GM19397 (cell line): ENCODE measurements at regions not wholly inside any gene's neighbourhood (a gene's known extent, or its start where the extent isn't known, plus 50 kb on each side); places are given as distances from the start of the nearest gene placed in this dataset.

Experiments
- ATAC-seq: cut with Tn5 transposase; IDR thresholded peaks from one replicate; pipeline ENCODE4 v1.9.1; 2021; ENCODE audit warnings: mild to moderate bottlenecking, moderate library complexity; ENCODE audit not compliant: unreplicated experiment

- ATAC-seq = no peak
Measured at GRCh38 chr4:166602068-166602467, 632.2 kb downstream of the SPOCK3 start.

- no peak for ATAC-seq
Measured at GRCh38 chr4:166622425-166622977, 611.8 kb downstream of the SPOCK3 start.

- ATAC-seq = no peak
Measured at GRCh38 chr4:166625018-166625637, 609.2 kb downstream of the SPOCK3 start.

- no peak for ATAC-seq
Measured at GRCh38 chr4:166628454-166628853, 605.8 kb downstream of the SPOCK3 start.

DNA sequence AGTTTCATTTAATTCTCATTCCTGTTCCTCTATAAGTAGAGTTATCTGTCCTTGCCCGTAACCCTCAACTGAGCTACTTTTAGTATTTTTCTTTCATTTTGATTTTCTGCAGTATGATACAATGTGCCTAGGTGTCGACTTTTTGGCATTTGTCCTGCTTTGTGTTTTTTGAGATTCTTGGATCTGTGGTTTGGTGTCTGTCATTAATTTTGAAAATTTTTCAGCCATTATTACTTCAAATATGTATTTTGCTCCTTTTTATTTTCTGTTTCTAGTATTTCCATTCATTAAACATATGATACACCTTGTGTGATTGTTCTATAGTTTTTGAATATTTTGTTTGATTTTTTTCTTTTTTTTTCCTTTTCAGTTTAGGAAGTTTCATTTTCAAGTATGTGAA lies 598.9 kb downstream of the SPOCK3 start:
- no peak for ATAC-seq

GRCh38 chr4:166637816-166638215 lies 596.5 kb downstream of the SPOCK3 start:
- no peak for ATAC-seq

- ATAC-seq = no peak
Measured at GRCh38 chr4:166655231-166655630, 579.1 kb downstream of the SPOCK3 start.

DNA sequence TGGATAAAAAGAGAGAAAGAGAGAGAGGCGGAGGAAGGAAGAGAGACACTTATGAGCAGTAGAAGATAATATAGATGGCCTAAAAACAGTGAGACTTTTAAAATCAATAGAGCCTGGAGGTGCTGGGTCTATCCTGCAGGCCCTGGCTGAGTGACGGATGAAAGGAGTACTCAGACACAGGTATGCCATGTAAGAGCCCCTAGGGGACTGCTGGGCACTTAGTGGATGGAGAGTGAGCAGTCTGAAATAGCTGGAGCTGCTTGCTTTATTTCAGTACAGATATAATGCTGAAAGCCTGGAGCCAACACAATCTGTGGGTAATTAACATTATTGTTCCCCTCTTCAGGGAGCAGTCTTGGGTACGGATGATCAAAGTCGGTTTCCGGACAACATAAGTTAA lies 578.6 kb downstream of the SPOCK3 start:
- no peak for ATAC-seq

GRCh38 chr4:166657261-166657660 lies 577.0 kb downstream of the SPOCK3 start:
- no peak for ATAC-seq

DNA sequence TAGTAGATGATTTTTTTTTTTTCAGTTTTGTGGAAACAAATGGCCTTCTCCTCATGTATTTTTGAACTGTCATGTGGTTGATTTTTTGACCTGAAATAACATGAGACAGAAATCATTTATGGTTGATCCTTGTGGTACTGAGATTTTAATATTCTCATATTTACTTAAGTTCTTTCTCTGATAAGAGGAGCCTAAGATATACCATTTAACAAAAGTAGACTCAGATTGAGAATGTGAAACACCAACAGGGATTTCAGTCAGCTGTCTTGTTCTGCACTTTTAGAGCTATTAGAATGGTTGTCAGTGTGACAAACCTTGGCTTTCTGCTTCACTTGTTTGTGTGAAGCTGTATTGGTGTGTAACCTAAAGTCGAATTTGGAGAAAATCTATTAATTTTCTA lies 575.7 kb downstream of the SPOCK3 start:
- no peak for ATAC-seq

DNA sequence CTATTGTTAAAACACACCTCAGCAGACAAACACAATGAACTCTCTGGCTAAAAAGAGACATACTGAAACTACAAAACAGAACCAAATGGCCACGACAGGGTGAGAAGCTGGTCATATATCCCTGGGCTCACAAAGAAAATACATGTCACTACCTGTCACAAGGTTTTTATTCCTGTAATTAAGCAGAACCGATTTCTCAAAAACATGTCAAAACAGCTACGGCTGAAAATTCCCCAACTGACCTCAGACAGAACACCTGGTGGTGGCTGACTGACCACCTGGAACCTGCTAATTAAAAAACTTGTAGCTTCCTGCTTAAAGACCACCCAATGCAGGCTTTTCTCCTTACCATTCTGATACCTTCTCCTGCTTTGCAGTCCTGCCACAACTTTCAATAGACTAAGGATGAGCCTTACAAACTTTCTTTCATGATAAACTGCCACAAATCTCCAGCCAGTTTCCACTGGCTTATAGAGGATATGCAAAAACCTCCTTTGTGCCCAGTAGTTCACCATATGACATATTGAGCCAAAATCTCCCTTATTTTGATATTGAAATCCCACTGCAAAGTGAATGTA lies 571.9 kb downstream of the SPOCK3 start:
- ATAC-seq = peak; percentile 96

DNA sequence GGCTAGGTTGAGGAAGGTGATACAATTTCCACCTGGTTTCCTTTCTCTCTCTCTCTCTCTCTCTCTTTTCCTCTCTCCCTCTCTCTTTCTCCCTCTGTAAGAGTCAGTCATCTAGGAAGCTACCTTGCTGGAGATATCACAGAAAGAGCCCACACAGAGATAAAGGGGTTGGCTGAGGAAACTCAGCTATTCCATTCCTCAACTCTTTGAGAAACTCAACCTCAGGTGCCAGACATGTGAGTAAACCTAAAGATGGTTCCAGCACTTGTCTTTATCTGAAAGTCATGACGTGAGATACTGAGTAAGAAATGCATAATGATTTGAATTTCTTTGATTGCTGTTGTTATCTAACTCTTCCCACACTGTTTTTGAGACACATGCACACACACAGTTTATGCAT lies 564.0 kb downstream of the SPOCK3 start:
- no peak for ATAC-seq

DNA sequence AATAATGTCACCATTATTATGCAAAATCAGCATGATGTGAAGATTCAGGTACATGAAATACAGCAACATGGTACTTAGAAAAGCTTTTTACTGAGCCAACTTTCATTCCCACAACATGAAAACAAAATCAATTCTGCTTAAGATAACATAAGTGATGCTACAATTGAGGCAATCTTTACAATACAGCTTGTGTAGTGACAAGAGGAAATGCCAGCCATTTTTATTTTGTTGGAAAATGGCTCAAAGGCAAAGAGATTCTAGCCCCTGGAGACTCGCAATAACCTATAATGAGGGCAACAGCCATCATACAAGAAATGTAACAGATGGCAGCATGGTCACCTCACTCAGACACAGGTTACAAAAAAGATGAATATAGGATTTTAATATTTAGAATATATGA lies 560.4 kb downstream of the SPOCK3 start:
- no peak for ATAC-seq

GRCh38 chr4:166675411-166675810 lies 558.9 kb downstream of the SPOCK3 start:
- ATAC-seq = no peak

GRCh38 chr4:166680796-166681195 lies 553.5 kb downstream of the SPOCK3 start:
- ATAC-seq = no peak

DNA sequence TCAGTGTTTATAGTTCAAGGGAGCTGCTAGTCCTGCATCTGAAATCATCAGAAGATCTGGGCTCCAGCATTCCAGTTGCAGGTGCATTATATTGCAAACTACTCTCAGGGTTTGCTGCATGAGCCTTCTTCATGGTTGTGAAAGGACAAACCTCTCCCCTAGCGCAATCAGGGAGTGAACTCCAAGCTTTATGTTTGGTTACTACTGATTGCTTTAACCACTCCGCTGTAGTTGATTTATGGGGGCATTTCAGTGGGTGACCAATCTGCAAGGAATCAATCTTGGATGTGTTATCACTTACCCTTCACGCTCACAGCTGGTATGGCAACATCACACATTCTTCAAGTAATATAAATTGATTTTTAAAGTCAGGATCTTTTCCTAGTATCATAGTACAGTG lies 552.1 kb downstream of the SPOCK3 start:
- ATAC-seq = no peak
